ENCODE measurements at regions not wholly inside any gene's neighbourhood (a gene's known extent, or its start where the extent isn't known, plus 50 kb on each side); places are given as distances from the start of the nearest gene placed in this dataset.
"Not testable (repeated sequence)": the region's sequence is repeated elsewhere in the genome, so short reads cannot be mapped to it uniquely, and the experiment has no call there.

GRCh38 chr3:89957451-89957850, 850.0 kb downstream of the EPHA3 start:
- TF ChIP-seq CTCF (IDR thresholded peaks at IDR 0.05; ENCODE audit: insufficient read depth, low read length, severe bottlenecking): no peak
- H3K4me3 ChIP-seq (ENCODE audit: low read depth, low read length): no peak overlapping the region
- H3K27me3 ChIP-seq (ENCODE audit: control insufficient read depth, insufficient read depth, low read length): no peaks in the 10 kb centered on the region
- FAIRE-seq (no peak), DNase-seq (ENCODE audit: low read depth) (no peak)
- no peaks in the 10 kb centered on the region for H3K36me3 ChIP-seq (ENCODE audit: control insufficient read depth, insufficient read depth, low read length)

- H3K36me3 ChIP-seq (ENCODE audit: control insufficient read depth, insufficient read depth, low read length); H3K4me3 ChIP-seq (ENCODE audit: low read depth, low read length); H3K27me3 ChIP-seq (ENCODE audit: control insufficient read depth, insufficient read depth, low read length); FAIRE-seq; DNase-seq (ENCODE audit: low read depth): not testable (repeated sequence)
Observed at GRCh38 chr3:89958163-89958562, 850.7 kb downstream of the EPHA3 start.

- Histone ChIP-seq H3K36me3 (ENCODE audit: control insufficient read depth, insufficient read depth, low read length) (no peaks in the 10 kb centered on the region), H3K27me3 (ENCODE audit: control insufficient read depth, insufficient read depth, low read length) (no peaks in the 10 kb centered on the region), H3K4me3 (ENCODE audit: low read depth, low read length) (no peak overlapping the region)
- peak; percentile 4 for DNase-seq (ENCODE audit: low read depth)
- no peak for TF ChIP-seq CTCF (IDR thresholded peaks at IDR 0.05; ENCODE audit: insufficient read depth, low read length, severe bottlenecking)
- no peak for FAIRE-seq
Observed at GRCh38 chr3:89964347-89964746, 856.9 kb downstream of the EPHA3 start.

GRCh38 chr3:89966877-89967665, 859.6 kb downstream of the EPHA3 start:
- Histone ChIP-seq H3K36me3 (ENCODE audit: control insufficient read depth, insufficient read depth, low read length) (no peaks in the 10 kb centered on the region), H3K4me3 (ENCODE audit: low read depth, low read length) (no peak overlapping the region), H3K27me3 (ENCODE audit: control insufficient read depth, insufficient read depth, low read length) (no peaks in the 10 kb centered on the region)
- DNase-seq (ENCODE audit: low read depth) (no peak), FAIRE-seq (no peak)
- TF ChIP-seq CTCF (IDR thresholded peaks at IDR 0.05; ENCODE audit: insufficient read depth, low read length, severe bottlenecking): no peak

DNA sequence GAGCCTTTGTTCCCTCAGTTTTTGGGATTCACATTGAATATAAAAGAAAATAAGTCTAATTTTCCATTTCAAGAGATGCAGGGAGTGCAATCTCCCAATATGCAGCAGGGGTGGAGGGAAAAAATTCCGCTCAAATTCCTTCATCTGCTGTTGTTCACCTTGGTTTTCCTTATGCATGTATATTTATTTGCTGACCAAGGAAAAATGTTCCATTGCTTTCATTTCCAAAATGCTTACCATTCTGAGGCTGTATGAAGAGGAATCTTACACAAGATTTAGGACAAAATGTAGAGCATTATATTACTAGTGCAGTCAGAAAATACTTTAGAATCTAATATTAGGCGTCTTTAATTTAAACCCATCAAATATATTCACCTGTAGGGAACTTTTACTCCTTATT, 863.9 kb downstream of the EPHA3 start:
- H3K4me3 ChIP-seq (ENCODE audit: low read depth, low read length): no peak overlapping the region
- TF ChIP-seq CTCF (IDR thresholded peaks at IDR 0.05; ENCODE audit: insufficient read depth, low read length, severe bottlenecking): no peak
- no peak for FAIRE-seq
- no peaks in the 10 kb centered on the region for H3K36me3 ChIP-seq (ENCODE audit: control insufficient read depth, insufficient read depth, low read length)
- no peak for DNase-seq (ENCODE audit: low read depth)
- no peaks in the 10 kb centered on the region for H3K27me3 ChIP-seq (ENCODE audit: control insufficient read depth, insufficient read depth, low read length)

DNA sequence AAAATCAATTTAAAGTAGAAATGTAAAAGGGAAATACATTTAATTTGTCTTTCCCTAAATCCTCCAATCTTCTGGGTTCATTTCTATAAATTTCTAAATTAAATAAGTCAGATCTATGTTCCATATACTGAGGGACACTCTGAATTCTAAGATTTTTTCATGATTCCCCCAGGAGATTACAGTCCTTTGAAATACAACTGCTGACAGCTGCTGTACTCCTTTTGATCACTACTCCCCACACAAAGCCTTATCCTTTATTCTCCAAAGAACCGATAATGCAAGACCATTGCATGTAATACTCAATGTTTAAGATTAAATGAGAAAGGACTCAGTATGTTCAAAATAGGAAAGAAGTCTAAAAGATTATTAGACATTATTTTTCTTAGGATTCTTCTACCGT, 865.7 kb downstream of the EPHA3 start:
- FAIRE-seq (no peak), DNase-seq (ENCODE audit: low read depth) (no peak)
- Histone ChIP-seq H3K36me3 (ENCODE audit: control insufficient read depth, insufficient read depth, low read length) (no peaks in the 10 kb centered on the region), H3K4me3 (ENCODE audit: low read depth, low read length) (no peak overlapping the region), H3K27me3 (ENCODE audit: control insufficient read depth, insufficient read depth, low read length) (no peaks in the 10 kb centered on the region)
- TF ChIP-seq CTCF (IDR thresholded peaks at IDR 0.05; ENCODE audit: insufficient read depth, low read length, severe bottlenecking): no peak
